GM19438 (cell line): ENCODE measurements at regions not wholly inside any gene's neighbourhood (a gene's known extent, or its start where the extent isn't known, plus 50 kb on each side); places are given as distances from the start of the nearest gene placed in this dataset.

Source experiments
- ATAC-seq: cut with Tn5 transposase; IDR thresholded peaks from one replicate; pipeline ENCODE4 v1.9.1; 2021; ENCODE audit warnings: low read depth; ENCODE audit not compliant: unreplicated experiment

GRCh38 chr4:177681902-177682301, 239.7 kb upstream of the AGA start:
- no peak for ATAC-seq

- ATAC-seq: no peak
These were observed 244.9 kb upstream of the AGA start for GRCh38 chr4:177687117-177687516.

GRCh38 chr4:177692907-177693306, 250.7 kb upstream of the AGA start:
- no peak for ATAC-seq

GRCh38 chr4:177696438-177696966, 254.3 kb upstream of the AGA start:
- no peak for ATAC-seq

GRCh38 chr4:177699365-177700213, 257.4 kb upstream of the AGA start:
- ATAC-seq: no peak

- ATAC-seq: no peak
These were observed 264.7 kb upstream of the AGA start for GRCh38 chr4:177706916-177707315.

- ATAC-seq: no peak
These were observed 271.2 kb upstream of the AGA start for GRCh38 chr4:177713454-177713853.

- no peak for ATAC-seq
These were observed 275.2 kb upstream of the AGA start for GRCh38 chr4:177717407-177717806.

- ATAC-seq: no peak
These were observed 276.3 kb upstream of the AGA start for GRCh38 chr4:177718514-177718913.

- no peak for ATAC-seq
These were observed 283.9 kb upstream of the AGA start for GRCh38 chr4:177726111-177726510.

- no peak for ATAC-seq
These were observed 286.3 kb upstream of the AGA start for GRCh38 chr4:177728361-177729152.

- ATAC-seq: no peak
These were observed 287.4 kb upstream of the AGA start for GRCh38 chr4:177729681-177730080.

- ATAC-seq: no peak
These were observed 295.2 kb upstream of the AGA start for GRCh38 chr4:177737387-177737940.

- no peak for ATAC-seq
These were observed 298.3 kb upstream of the AGA start for GRCh38 chr4:177740563-177740962.

GRCh38 chr4:177759729-177760128, 317.5 kb upstream of the AGA start:
- no peak for ATAC-seq

- no peak for ATAC-seq
These were observed 319.5 kb upstream of the AGA start for GRCh38 chr4:177761692-177762091.

GRCh38 chr4:177769155-177769554, 326.9 kb upstream of the AGA start:
- no peak for ATAC-seq

- ATAC-seq: no peak
These were observed 328.5 kb upstream of the AGA start for GRCh38 chr4:177770776-177771175.

- ATAC-seq: no peak
These were observed 329.4 kb upstream of the AGA start for GRCh38 chr4:177771645-177772044.

- ATAC-seq: no peak
These were observed 336.4 kb upstream of the AGA start for GRCh38 chr4:177778623-177779022.

GRCh38 chr4:177785000-177785399, 342.8 kb upstream of the AGA start:
- ATAC-seq: no peak
